DOHH2 (cell line): ENCODE measurements at regions not wholly inside any gene's neighbourhood (a gene's known extent, or its start where the extent isn't known, plus 50 kb on each side); places are given as distances from the start of the nearest gene placed in this dataset.

Source experiments
- H3F3A ChIP-seq: fragments of 200-600 bp; sonication (generic), shearing (Covaris generic); 2 replicates; pipeline ENCODE4 v1.6.0; 2016; ENCODE audit warnings: antibody characterized with exemption, mild to moderate bottlenecking; ENCODE audit not compliant: control insufficient read depth, insufficient read depth
- H3K27ac ChIP-seq: fragments of 200-600 bp; sonication (generic); 2 replicates; pipeline ENCODE4 v1.5.1; 2014; ENCODE audit warnings: low read depth, mild to moderate bottlenecking, low read length, moderate library complexity
- H3K27me3 ChIP-seq: fragments of 200-600 bp; sonication (generic); 2 replicates; pipeline ENCODE4 v1.6.1; 2014; ENCODE audit warnings: mild to moderate bottlenecking, low read length, mixed read lengths; ENCODE audit not compliant: control insufficient read depth
- H3K36me3 ChIP-seq: fragments of 200-600 bp; sonication (generic); 2 replicates; pipeline ENCODE4 v1.6.1; 2014; ENCODE audit warnings: mild to moderate bottlenecking, low read length, moderate library complexity, mixed read lengths; ENCODE audit not compliant: control insufficient read depth
- H3K4me1 ChIP-seq: fragments of 200-600 bp; sonication (generic); 2 replicates; pipeline ENCODE4 v1.6.1; 2014; ENCODE audit warnings: mild to moderate bottlenecking, low read length, mixed read lengths; ENCODE audit not compliant: control insufficient read depth
- H3K4me2 ChIP-seq: fragments of 200-600 bp; sonication (generic); 2 replicates; pipeline ENCODE4 v1.6.0; 2014; ENCODE audit warnings: mild to moderate bottlenecking, low read length, moderate library complexity
- H3K4me3 ChIP-seq: fragments of 200-600 bp; sonication (generic); 2 replicates; pipeline ENCODE4 v1.5.1; 2014; ENCODE audit warnings: mild to moderate bottlenecking, low read length, mixed read lengths
- H3K79me2 ChIP-seq: fragments of 200-600 bp; sonication (generic); 2 replicates; pipeline ENCODE4 v1.6.1; 2014; ENCODE audit warnings: mild to moderate bottlenecking, low read length, mixed read lengths; ENCODE audit not compliant: control insufficient read depth
- H3K9me2 ChIP-seq: fragments of 200-600 bp; sonication (generic); replicated peaks from 2 replicates; pipeline ENCODE4 v1.6.1; 2014; ENCODE audit warnings: mild to moderate bottlenecking, low read length, mixed read lengths; ENCODE audit not compliant: control insufficient read depth
- H3K9me3 ChIP-seq: fragments of 200-600 bp; sonication (generic); 2 replicates; pipeline ENCODE4 v1.6.1; 2014; ENCODE audit warnings: antibody characterized with exemption, low read length, mixed read lengths; ENCODE audit not compliant: control insufficient read depth, insufficient read depth
- H4K20me1 ChIP-seq: fragments of 200-600 bp; sonication (generic); 2 replicates; pipeline ENCODE4 v1.6.0; 2014; ENCODE audit warnings: low read depth, mild to moderate bottlenecking, antibody characterized with exemption, low read length, moderate library complexity; ENCODE audit not compliant: control insufficient read depth, insufficient read depth
- CTCF ChIP-seq: fragments of 200-600 bp; sonication (generic); IDR thresholded peaks from one replicate; pipeline ENCODE4 v1.5.1; 2014; ENCODE audit warnings: antibody characterized with exemption, mild to moderate bottlenecking, low read depth, low read length; ENCODE audit not compliant: poor library complexity, severe bottlenecking
- EZH2phosphoT487 ChIP-seq: fragments of 200-600 bp; sonication (generic); IDR thresholded peaks from 2 replicates; pipeline ENCODE4 v1.6.1; 2017; ENCODE audit warnings: borderline replicate concordance, mild to moderate bottlenecking, antibody characterized with exemption, low read length, moderate library complexity, mixed read lengths

GRCh38 chr14:99094901-99095300 is 177.1 kb downstream of the BCL11B start:
- no peaks in the 10 kb centered on the region for H3K4me1 ChIP-seq
- no peaks in the 10 kb centered on the region for H3F3A ChIP-seq
- no peaks in the 10 kb centered on the region for H3K9me2 ChIP-seq
- no peaks in the 10 kb centered on the region for H3K9me3 ChIP-seq
- TF ChIP-seq CTCF (no peak), EZH2phosphoT487 (no peak)
- H3K27me3 ChIP-seq, result no peaks in the 10 kb centered on the region
- no peaks in the 10 kb centered on the region for H4K20me1 ChIP-seq
- H3K27ac ChIP-seq, result no peak overlapping the region
- no peak overlapping the region for H3K4me2 ChIP-seq
- no peaks in the 10 kb centered on the region for H3K36me3 ChIP-seq
- no peaks in the 10 kb centered on the region for H3K79me2 ChIP-seq
- H3K4me3 ChIP-seq, result no peak overlapping the region

- H3K27ac ChIP-seq, result no peak overlapping the region
These were observed 176.6 kb downstream of the BCL11B start for GRCh38 chr14:99095369-99095768.

GRCh38 chr14:99098199-99098598 is 173.8 kb downstream of the BCL11B start:
- Histone ChIP-seq H3K4me3 (no peak overlapping the region), H3K4me2 (no peak overlapping the region), H3K4me1 (no peaks in the 10 kb centered on the region), H3F3A (no peaks in the 10 kb centered on the region), H3K36me3 (no peaks in the 10 kb centered on the region), H3K9me3 (no peaks in the 10 kb centered on the region), H3K27ac (no peak overlapping the region), H3K9me2 (no peaks in the 10 kb centered on the region), H4K20me1 (no peaks in the 10 kb centered on the region), H3K79me2 (no peaks in the 10 kb centered on the region), H3K27me3 (no peaks in the 10 kb centered on the region)
- no peak for TF ChIP-seq EZH2phosphoT487
- no peak for TF ChIP-seq CTCF

More at GRCh38 chr14:99095369-99095768, 176.6 kb downstream of the BCL11B start:
- H3K9me3 ChIP-seq, result no peaks in the 10 kb centered on the region
- H3K36me3 ChIP-seq, result no peaks in the 10 kb centered on the region
- H3F3A ChIP-seq, result no peaks in the 10 kb centered on the region
- TF ChIP-seq EZH2phosphoT487 (no peak), CTCF (no peak)
- H3K27me3 ChIP-seq, result no peaks in the 10 kb centered on the region
- H3K4me3 ChIP-seq, result no peak overlapping the region
- no peak overlapping the region for H3K4me2 ChIP-seq
- no peaks in the 10 kb centered on the region for H4K20me1 ChIP-seq
- H3K4me1 ChIP-seq, result no peaks in the 10 kb centered on the region
- no peaks in the 10 kb centered on the region for H3K79me2 ChIP-seq
- H3K9me2 ChIP-seq, result no peaks in the 10 kb centered on the region
